Tibial artery (tissue), 4 donors: ENCODE measurements at regions not wholly inside any gene's neighbourhood (a gene's known extent, or its start where the extent isn't known, plus 50 kb on each side); places are given as distances from the start of the nearest gene placed in this dataset.

Source experiments
- DNase-seq, 2 donors: peaks; one replicate each; pipeline ENCODE4 v3.0.0-alpha.2; 2019
- H3K27ac ChIP-seq, 2 donors: fragments of 200-600 bp; sonication (generic) in 1 of 2; 1 replicate in 1 of 2; 2 replicates in 1 of 2; pipeline ENCODE4 v1.5.1; 2018 to 2019; ENCODE audit warnings: mild to moderate bottlenecking in 1 of 2
- H3K27me3 ChIP-seq, 2 donors: fragments of 200-600 bp; sonication (generic) in 1 of 2; one replicate each; pipeline versions ENCODE4 v1.5.1 to v1.6.0; 2016 to 2019
- H3K36me3 ChIP-seq, 3 donors: fragments of 200-600 bp; sonication (generic) in 2 of 3; one replicate each; pipeline ENCODE4 v1.5.1; 2016 to 2019; ENCODE audit warnings: mild to moderate bottlenecking in 2 of 3
- H3K4me1 ChIP-seq, 4 donors: fragments of 200-600 bp; sonication (generic) in 2 of 4; 1 replicate in 3 of 4; 2 replicates in 1 of 4; pipeline ENCODE4 v1.5.1; 2016 to 2019
- H3K4me3 ChIP-seq, 2 donors: fragments of 200-600 bp; sonication (generic) in 1 of 2; 1 replicate in 1 of 2; 2 replicates in 1 of 2; pipeline ENCODE4 v1.5.1; 2018 to 2019; ENCODE audit warnings: mild to moderate bottlenecking in 2 of 2
- H3K9me3 ChIP-seq, 3 donors: fragments of 200-600 bp; sonication (generic) in 1 of 3; one replicate each; pipeline ENCODE4 v1.5.1; 2016 to 2019
- CTCF ChIP-seq, 2 experiments: fragments of 200-600 bp in 1 of 2; fragments of 450-650 bp in 1 of 2; IDR thresholded peaks; one replicate each; pipeline ENCODE4 v1.5.1; 2017 to 2019; ENCODE audit warnings: antibody characterized with exemption in 2 of 2, mild to moderate bottlenecking in 1 of 2, moderate library complexity in 1 of 2
- intact Hi-C: fragments of 100-400 bp; cut with DNase I; formaldehyde crosslinking; loops from one replicate; pipeline ENCODE4 v1.15.0; 2023; ENCODE audit warnings: low total_unique reads

DNA sequence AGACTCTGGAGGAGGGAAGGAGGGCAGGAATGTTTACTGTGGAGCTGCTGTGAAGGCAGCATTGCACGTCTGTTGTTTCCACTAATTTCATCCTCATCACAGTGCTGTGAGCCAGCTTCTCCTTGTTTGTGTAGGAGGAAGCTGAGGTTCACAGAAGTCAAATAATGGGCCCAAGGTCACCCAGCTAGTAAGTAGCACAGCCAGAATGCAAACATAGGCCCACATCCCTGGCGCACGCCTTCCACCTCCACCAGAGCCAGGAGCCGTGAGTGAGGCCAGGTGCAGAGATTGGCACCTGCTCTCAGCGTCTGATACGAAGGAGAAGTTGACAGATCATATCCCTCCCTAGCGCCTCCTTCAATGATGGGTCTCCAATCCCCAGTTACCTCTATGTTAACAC, 93.6 kb downstream of the HTR5A start:
- Histone ChIP-seq H3K36me3 (no peaks in the 10 kb centered on the region), H3K27ac (no peak overlapping the region), H3K4me1 (no peaks in the 10 kb centered on the region), H3K4me3 (no peak overlapping the region), H3K9me3 (no peaks in the 10 kb centered on the region), H3K27me3 (peaks cover 0 to 3% of the 10 kb centered on the region in 2 donors)
- TF ChIP-seq CTCF (IDR thresholded peaks at IDR 0.05): no peak
- intact Hi-C loops: no loop called here
- DNase-seq: no peak

GRCh38 chr7:155164316-155164715, 94.2 kb downstream of the HTR5A start:
- no peaks in the 10 kb centered on the region for H3K4me1 ChIP-seq
- H3K9me3 ChIP-seq: no peaks in the 10 kb centered on the region
- TF ChIP-seq CTCF (IDR thresholded peaks at IDR 0.05): no peak
- H3K4me3 ChIP-seq: no peak overlapping the region
- DNase-seq: no peak
- intact Hi-C loops: no loop called here
- no peak overlapping the region for H3K27ac ChIP-seq
- H3K27me3 ChIP-seq: peaks cover 0 to 3% of the 10 kb centered on the region in 2 donors
- no peaks in the 10 kb centered on the region for H3K36me3 ChIP-seq

DNA sequence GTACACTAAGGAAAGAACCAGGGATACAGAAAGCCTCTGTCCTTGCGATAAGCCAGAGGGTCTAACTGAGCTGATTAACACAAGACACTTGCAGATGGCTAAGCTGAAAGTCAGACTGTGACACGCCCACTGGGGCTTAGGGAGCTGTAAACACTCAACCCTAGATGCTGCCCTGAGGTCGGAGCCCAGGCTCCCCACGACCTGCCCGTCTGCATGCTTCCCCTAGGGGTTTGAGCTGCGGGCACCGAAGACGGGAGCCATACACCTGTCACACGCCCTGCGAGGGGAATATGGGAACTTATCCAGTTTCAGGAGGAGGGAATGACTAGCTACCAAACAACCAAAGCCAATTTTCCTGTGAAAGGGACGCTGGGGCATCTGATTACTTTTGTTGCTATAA, 96.0 kb downstream of the HTR5A start:
- intact Hi-C loops: no loop called here
- TF ChIP-seq CTCF (IDR thresholded peaks at IDR 0.05): no peak
- H3K4me3 ChIP-seq: no peak overlapping the region
- no peaks in the 10 kb centered on the region for H3K9me3 ChIP-seq
- H3K27me3 ChIP-seq: peaks cover 0 to 8% of the 10 kb centered on the region in 2 donors
- H3K36me3 ChIP-seq: no peaks in the 10 kb centered on the region
- H3K4me1 ChIP-seq: no peaks in the 10 kb centered on the region
- DNase-seq: no peak
- H3K27ac ChIP-seq: no peak overlapping the region

DNA sequence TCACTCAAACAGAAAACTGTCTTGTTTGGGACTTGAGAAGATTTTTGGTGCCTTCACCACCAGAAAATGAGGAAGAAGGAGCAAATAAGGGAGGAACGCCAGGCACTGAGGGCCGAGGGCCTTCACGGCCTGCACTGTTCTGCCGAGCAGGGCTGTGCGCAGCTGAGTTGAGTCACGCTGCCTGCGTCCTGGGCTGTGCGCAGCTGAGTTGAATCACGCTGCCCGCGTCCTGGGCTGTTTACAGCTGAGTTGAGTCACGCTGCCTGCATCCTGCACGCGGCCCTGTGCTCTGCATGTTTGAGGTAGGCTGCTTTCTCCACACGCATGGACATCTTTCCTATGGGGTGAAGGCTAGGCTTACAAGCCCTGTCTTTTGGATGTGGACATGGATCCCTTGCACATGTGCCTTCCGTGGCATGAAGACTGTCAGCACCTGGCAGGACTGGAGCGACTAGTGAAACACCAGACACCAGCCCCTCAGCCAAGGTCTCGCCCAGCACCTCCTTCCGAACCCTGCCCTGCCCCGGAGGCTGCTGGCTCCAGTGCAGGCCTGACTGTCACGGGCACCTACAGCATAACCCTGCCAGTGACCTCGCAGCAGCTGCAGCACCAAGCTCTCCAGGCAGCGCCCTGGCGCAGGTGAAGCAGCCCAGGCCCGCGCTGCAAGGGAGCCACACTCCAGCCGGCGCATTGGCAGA, 96.7 kb downstream of the HTR5A start:
- peaks cover 0 to 8% of the 10 kb centered on the region in 2 donors for H3K27me3 ChIP-seq
- H3K27ac ChIP-seq: no peak overlapping the region
- TF ChIP-seq CTCF (IDR thresholded peaks at IDR 0.05): no peak
- intact Hi-C loops: no loop called here
- H3K36me3 ChIP-seq: no peaks in the 10 kb centered on the region
- H3K9me3 ChIP-seq: no peaks in the 10 kb centered on the region
- H3K4me3 ChIP-seq: no peak overlapping the region
- H3K4me1 ChIP-seq: no peaks in the 10 kb centered on the region
- no peak for DNase-seq

DNA sequence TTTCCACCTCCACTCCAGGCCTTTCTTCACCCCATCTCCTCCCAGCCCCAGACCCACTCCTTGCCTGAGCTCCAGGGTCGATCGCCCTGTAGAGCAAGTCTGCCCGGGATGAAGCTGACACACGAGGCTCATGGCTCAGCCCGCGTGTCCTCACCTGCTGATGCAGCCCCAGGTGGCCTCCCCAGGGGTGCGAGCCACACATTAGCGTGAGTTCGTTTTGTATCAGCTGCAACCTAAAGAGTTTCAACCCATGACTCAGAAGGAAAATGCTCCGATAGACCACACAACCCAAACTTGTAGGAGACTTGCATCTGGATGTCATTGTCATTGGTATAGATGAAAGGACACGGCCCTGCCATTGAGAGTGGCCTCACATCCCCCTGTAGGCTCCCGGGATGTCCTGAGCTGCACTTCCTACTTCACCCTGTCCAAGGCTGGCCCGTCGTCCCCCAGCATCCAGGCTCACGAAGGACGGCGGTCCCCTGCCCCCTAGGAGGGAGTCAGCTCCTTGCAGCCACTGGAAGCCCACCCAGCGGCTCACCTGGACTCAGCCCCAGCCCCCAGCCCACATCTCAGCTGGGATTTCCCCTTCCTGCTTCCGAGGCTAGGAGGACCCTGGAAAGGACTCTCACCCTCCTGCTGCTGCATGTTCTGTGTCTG, 97.7 kb downstream of the HTR5A start:
- Histone ChIP-seq H3K4me1 (no peaks in the 10 kb centered on the region), H3K9me3 (no peaks in the 10 kb centered on the region), H3K27me3 (peaks cover 0 to 8% of the 10 kb centered on the region in 2 donors), H3K27ac (no peak overlapping the region), H3K36me3 (no peaks in the 10 kb centered on the region), H3K4me3 (no peak overlapping the region)
- intact Hi-C loops: no loop called here
- no peak for TF ChIP-seq CTCF (IDR thresholded peaks at IDR 0.05)
- no peak for DNase-seq
